Thyroid gland (tissue), 4 donors: ENCODE measurements at regions not wholly inside any gene's neighbourhood (a gene's known extent, or its start where the extent isn't known, plus 50 kb on each side); places are given as distances from the start of the nearest gene placed in this dataset.

ENCODE experiments used
- POLR2A ChIP-seq, 2 donors: fragments of 450-650 bp; IDR thresholded peaks; one replicate each; pipeline ENCODE4 v1.6.1; 2017; ENCODE audit warnings: antibody characterized with exemption in 2 of 2, mild to moderate bottlenecking in 2 of 2, moderate library complexity in 1 of 2
- TF ChIP-seq, protein P1 (sequence below), 6 experiments: fragments of 200-600 bp in 3 of 6; fragments of 450-650 bp in 3 of 6; sonication (generic) in 3 of 6; IDR thresholded peaks; one replicate each; pipeline ENCODE4 v1.5.1; 2016 to 2019; ENCODE audit warnings: antibody characterized with exemption in 6 of 6, mild to moderate bottlenecking in 2 of 6, inconsistent platforms in 1 of 6, moderate library complexity in 1 of 6

DNA sequence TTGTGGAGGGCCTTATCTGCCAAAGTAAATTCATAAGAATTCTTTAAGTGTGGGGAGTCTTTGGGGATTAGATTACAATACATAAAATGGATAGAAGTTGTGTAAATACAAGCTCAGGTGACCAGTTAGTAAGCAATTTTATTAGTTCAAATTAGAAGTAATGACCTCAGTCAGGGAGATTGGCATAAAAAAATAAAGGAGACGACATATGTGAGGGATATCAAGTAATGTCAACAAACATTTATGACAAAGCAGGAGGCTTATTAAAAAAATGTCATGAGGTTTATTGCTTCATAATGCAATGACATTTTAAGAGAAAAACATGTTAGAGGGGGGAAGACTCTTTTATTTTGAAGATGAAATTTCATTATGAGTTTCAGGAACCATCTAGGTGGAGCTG, 1137.0 kb upstream of the PHF14 start:
- TF ChIP-seq, protein P1, sequence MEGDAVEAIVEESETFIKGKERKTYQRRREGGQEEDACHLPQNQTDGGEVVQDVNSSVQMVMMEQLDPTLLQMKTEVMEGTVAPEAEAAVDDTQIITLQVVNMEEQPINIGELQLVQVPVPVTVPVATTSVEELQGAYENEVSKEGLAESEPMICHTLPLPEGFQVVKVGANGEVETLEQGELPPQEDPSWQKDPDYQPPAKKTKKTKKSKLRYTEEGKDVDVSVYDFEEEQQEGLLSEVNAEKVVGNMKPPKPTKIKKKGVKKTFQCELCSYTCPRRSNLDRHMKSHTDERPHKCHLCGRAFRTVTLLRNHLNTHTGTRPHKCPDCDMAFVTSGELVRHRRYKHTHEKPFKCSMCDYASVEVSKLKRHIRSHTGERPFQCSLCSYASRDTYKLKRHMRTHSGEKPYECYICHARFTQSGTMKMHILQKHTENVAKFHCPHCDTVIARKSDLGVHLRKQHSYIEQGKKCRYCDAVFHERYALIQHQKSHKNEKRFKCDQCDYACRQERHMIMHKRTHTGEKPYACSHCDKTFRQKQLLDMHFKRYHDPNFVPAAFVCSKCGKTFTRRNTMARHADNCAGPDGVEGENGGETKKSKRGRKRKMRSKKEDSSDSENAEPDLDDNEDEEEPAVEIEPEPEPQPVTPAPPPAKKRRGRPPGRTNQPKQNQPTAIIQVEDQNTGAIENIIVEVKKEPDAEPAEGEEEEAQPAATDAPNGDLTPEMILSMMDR (IDR thresholded peaks at IDR 0.05), result no peak
- TF ChIP-seq POLR2A (IDR thresholded peaks at IDR 0.05), result no peak
